Cerebellar nuclear complex (tissue), 1 donor: ENCODE measurements at regions not wholly inside any gene's neighbourhood (a gene's known extent, or its start where the extent isn't known, plus 50 kb on each side); places are given as distances from the start of the nearest gene placed in this dataset.

Experiments used
- DNase-seq, 2 experiments: peaks; one replicate each; lab custom pipeline; 2025; lab: John Stamatoyannopoulos, UW

- DNase-seq: no peak
Measured at GRCh38 chr3:150168698-150169097, 198.0 kb upstream of the PFN2 start.

DNA sequence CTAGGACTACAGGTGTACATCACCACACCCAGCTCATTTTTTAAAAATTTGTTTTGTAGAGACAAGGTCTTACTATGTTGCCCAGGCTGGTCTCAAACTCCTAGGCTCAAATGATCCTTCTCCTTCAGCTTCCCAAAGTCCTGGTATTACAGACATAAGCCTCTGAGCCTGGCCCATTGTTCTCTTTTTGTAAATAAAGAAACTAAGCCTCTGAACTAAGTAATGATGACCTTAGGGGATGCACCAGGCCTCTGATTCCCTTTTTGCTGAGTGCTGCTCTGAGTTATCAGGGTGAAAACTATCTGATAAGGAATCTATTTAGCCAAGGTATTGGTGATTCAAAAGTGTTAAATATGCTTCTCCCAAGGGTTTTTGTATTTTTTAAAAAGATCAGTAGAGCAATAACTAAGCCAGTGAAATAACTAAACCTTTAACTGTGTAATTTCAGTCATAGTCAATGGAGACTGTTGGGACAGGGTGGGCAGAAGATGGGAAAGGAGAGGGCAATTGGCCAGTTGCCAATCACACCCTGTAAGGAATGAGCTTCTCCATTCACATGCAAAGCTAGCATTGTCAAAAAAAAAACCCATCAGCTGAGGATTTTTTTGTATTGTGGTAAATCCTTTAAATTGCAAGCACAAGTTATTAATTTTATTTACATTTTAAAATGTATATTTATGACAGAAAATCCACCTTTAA, 194.8 kb upstream of the PFN2 start:
- DNase-seq: no peak

GRCh38 chr3:150161011-150161410, 190.3 kb upstream of the PFN2 start:
- DNase-seq: no peak

GRCh38 chr3:150158943-150159625, 188.4 kb upstream of the PFN2 start:
- no peak for DNase-seq

DNA sequence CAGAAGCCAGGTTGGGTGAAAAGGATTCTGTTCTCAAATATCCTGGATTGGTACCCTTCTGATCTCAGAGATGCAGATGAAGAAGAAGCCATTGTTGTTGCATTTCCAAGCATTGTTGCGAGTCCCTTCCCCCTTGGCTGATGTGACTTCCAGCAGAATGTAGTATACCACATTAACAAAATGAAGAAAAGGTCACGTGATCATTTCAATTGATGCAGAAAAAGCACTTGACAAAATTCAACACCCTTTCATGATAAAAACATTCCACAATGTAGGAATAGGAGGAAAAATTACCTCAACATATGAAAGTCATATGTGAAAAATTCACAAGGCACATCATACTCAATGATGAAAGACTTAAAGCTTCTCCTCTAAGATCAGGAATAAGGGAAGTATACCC, 181.9 kb upstream of the PFN2 start:
- no peak for DNase-seq

- no peak for DNase-seq
Measured at GRCh38 chr3:150150633-150151032, 179.9 kb upstream of the PFN2 start.

DNA sequence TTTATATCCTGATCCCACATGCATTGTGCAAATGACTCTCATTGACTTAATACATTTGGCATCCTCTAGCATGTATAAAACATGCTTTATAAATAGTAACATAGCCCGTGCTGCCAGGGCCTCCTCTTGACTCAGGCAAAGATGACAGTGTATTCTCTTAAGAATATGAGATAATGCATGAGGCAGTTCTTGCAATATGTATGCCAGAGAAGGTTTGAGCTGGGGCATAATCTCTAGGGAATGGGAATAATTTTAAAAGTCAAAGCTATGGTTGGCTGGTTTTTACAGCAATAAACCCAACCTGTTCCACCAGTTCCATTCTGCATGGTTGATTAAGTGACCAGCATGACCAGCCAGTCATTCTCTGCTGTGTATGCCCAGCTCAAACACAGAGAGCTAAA, 179.0 kb upstream of the PFN2 start:
- DNase-seq: no peak

DNA sequence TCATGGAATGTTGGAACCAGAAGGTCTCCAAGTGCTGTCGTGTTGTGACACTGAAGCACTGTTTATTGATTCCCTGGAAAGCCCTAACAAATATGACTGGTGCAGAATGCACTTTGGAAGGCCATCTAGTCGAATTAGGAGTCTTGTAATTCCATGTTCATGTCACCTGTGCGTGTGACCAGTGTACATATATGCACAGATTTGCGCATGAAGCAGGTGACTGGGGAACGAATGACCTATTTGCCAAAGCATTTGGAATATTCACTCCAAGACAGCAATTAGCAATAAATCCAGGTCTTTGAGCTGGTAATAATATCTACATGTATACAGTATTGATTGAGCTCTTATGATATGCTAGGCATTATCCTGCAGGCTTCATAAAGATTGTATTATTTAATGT, 177.5 kb upstream of the PFN2 start:
- DNase-seq: no peak

- DNase-seq: no peak
Measured at GRCh38 chr3:150147776-150148175, 177.1 kb upstream of the PFN2 start.

DNA sequence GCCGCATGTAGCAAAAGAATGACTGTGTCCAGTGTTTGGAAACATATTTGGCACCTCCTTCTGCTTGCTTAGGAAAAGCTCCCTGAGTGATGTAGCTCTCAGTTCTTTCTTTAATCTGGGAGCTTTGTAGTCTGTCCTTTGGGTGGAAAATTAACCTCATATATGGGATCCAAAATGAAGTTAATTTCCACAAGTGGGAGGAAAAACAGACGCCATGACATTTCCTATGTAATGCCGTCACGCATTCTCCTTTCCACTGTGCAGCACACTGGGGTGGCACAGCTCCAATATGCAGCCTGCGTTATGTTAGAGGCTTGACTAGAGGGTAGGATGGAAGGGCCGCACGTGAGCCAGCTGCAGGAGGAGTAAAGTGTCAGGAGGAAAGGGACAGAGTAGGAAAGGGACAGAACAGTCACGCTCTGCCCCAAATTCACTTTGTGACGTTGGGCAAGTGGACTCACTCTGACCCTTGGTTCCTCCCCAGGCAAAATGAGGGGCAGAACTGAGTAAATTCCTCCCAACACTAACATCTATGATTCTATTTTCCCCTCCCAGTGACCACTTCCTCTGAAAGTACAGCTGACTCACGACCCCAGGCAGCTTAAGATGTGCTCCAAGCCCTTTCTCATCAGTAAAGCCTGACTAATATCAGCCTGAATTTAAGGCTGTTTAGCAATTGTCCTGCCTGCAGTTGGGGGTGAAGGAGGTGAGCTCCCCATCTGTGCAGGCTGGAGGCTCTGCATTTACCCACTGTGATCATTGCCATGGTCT, 176.5 kb upstream of the PFN2 start:
- no peak for DNase-seq

DNA sequence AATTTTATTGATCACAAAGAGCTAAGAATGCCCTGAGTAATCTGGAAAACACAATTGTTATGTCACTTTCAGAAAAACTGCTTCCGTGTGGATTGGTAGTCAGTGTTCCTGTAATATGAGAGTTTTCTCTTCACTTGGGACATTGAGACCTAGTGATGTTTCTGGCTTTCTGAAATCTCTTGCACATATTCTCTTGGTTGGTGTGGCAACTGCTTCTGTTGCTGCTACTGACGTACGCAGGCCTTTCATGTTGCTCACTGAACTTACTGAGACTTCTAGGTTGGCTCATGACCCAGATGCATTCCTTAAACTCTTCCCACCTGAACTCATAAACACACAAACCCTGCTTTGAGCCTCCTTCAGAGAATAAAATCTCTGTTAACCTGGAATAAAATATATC, 175.0 kb upstream of the PFN2 start:
- no peak for DNase-seq

DNA sequence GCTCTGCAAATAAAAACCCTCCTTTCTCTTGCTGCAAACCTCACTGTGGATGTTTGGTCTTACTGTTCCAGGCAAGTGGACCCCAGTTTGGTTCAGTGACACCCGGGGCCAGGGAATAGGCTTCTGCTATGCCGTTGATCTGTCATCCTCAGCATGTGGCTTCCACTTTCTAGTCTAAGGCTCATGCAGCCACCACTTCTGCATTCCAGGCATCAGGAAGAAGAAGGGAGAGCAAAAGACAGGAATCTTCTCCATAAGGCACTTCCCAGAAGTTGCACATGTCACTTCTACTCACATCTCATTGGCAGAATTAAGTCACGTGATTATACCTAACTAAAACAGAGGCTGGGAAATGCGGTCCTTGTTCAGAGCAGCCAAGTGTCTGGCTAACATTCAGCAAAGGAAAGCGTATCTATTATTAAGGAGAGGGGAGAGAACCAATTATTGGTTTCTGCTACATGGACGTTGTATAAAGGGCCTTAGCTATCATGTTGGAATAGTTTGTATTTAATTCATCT, 173.6 kb upstream of the PFN2 start:
- no peak for DNase-seq

DNA sequence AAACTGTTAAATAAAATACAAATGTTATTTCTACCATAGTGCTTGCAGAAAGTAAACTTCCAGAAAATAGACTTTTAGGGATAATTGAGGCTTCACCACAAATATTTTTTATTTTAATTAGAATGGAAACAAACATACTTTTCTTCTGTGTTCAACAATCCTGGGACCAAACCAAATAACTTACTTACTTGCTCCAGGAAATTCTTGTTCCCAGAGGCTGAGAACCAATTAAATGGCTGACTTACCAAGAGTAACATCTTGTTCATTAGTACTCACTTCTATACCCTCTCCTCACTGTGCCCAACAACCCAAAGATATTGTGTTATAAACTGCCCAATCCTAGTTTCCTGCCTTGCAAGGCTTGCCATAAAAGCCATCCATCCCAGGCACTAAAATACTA, 172.2 kb upstream of the PFN2 start:
- no peak for DNase-seq

- no peak for DNase-seq
Measured at GRCh38 chr3:150141790-150142326, 171.2 kb upstream of the PFN2 start.

GRCh38 chr3:150140614-150141321, 170.1 kb upstream of the PFN2 start:
- no peak for DNase-seq

DNA sequence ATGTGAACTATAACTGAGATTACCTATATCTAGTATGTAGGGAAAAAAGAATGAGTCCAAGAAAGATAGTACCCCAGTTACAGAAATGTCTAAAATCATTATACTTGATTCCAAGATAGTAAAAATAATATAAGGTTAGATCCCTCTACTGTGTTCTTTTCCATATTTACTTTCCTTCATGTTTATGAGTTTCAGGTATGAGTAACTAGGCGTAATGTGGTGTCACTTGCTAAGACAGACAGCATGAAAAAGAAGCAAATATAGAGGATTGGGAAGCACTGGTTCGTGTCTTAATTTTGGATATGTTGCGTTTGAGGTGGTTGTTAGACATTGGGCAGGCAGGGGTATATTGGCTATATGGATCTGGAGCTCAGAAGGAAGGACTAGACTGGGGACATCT, 168.1 kb upstream of the PFN2 start:
- DNase-seq: no peak

GRCh38 chr3:150136242-150136641, 165.5 kb upstream of the PFN2 start:
- DNase-seq: no peak

DNA sequence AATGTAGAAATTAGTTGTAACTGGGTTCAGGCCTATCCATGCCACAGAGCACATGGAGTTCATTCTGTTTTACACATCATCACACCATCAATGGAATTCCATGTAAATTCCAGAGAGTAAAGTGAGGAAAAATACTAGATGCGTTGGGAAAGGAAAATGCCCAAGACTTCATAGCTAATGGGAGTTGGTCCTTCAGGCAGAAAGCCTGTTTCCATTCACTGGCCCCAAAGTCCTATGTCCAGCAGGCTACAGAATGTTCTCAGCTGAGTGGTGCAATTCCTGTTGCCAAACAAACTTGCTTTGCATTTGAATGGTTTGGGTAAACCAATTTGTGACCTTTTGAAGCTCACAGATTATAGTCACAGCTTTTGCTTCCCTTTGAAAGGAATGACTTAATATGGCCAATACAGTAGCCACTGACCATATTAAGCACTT, 164.6 kb upstream of the PFN2 start:
- DNase-seq: no peak

GRCh38 chr3:150133293-150133692, 162.6 kb upstream of the PFN2 start:
- no peak for DNase-seq

DNA sequence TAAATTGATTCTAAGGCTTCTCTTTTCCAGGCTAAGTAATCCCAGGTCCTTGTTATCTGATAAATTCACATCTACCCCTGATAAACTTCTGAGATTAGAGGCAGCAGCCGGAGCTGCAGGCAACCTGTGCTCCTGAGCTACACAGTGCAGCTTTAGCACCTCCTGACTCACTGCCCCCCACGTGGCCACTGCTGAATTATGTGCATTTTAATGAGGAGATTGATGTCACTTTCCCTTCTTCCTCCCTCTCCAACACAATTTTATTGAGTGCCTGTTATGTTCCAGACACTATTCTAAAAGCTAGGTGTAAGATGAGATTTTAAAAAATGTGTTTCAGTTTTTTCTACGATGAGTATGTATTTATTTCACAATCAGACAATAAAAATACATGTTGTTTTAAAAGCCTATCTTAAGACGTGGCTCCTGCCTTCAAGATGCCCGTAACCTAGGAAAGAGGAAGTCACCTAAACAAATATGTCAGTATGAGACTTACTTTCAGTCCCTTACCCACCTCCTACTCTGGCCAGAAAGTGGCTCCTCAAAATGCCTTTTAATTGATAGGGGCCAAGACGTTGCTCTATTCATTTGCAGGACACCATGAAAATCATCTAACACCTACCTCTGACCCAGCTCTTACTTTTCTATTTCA, 161.5 kb upstream of the PFN2 start:
- no peak for DNase-seq

GRCh38 chr3:150131663-150132062, 161.0 kb upstream of the PFN2 start:
- no peak for DNase-seq
